ENCODE measurements at regions not wholly inside any gene's neighbourhood (a gene's known extent, or its start where the extent isn't known, plus 50 kb on each side); places are given as distances from the start of the nearest gene placed in this dataset.

- DNase-seq = no peak
Measured at GRCh38 chr11:76298255-76298654, 82.7 kb downstream of the THAP12 start.

GRCh38 chr11:76296731-76297542 is 84.0 kb downstream of the THAP12 start:
- no peak for DNase-seq

GRCh38 chr11:76293189-76293631 is 86.9 kb upstream of the WNT11 start:
- no peak for DNase-seq

GRCh38 chr11:76292583-76293188 is 86.4 kb upstream of the WNT11 start:
- no peak for DNase-seq

GRCh38 chr11:76291576-76292526 is 85.5 kb upstream of the WNT11 start:
- DNase-seq = peak; percentile 64

GRCh38 chr11:76288166-76288980 is 82.1 kb upstream of the WNT11 start:
- DNase-seq = no peak

- no peak for DNase-seq
Measured at GRCh38 chr11:76287227-76287626, 80.9 kb upstream of the WNT11 start.

GRCh38 chr11:76285397-76286104 is 79.2 kb upstream of the WNT11 start:
- DNase-seq = no peak

GRCh38 chr11:76284161-76284560 is 77.9 kb upstream of the WNT11 start:
- DNase-seq = no peak

- DNase-seq = no peak
Measured at GRCh38 chr11:76282811-76283595, 76.7 kb upstream of the WNT11 start.

GRCh38 chr11:76282172-76282571 is 75.9 kb upstream of the WNT11 start:
- no peak for DNase-seq

- no peak for DNase-seq
Measured at GRCh38 chr11:76281558-76281906, 75.2 kb upstream of the WNT11 start.

- no peak for DNase-seq
Measured at GRCh38 chr11:76280882-76281557, 74.7 kb upstream of the WNT11 start.

- no peak for DNase-seq
Measured at GRCh38 chr11:76280151-76280881, 74.0 kb upstream of the WNT11 start.

GRCh38 chr11:76279646-76280045 is 73.3 kb upstream of the WNT11 start:
- peak; percentile 59 for DNase-seq

- DNase-seq = no peak
Measured at GRCh38 chr11:76279038-76279437, 72.7 kb upstream of the WNT11 start.

- DNase-seq = no peak
Measured at GRCh38 chr11:76278526-76278925, 72.2 kb upstream of the WNT11 start.

- DNase-seq = no peak
Measured at GRCh38 chr11:76277298-76278175, 71.2 kb upstream of the WNT11 start.

- DNase-seq = no peak
Measured at GRCh38 chr11:76276781-76277155, 70.5 kb upstream of the WNT11 start.
